Lung microvascular endothelial cell (primary cell): ENCODE measurements at regions not wholly inside any gene's neighbourhood (a gene's known extent, or its start where the extent isn't known, plus 50 kb on each side); places are given as distances from the start of the nearest gene placed in this dataset.
"Not testable (repeated sequence)": the region's sequence is repeated elsewhere in the genome, so short reads cannot be mapped to it uniquely, and the experiment has no call there.

Experiments used
- DNase-seq, 2 donors: peaks; one replicate each; pipeline versions ENCODE4 v3.0.0 to v3.0.0-alpha.2; 2010; ENCODE audit warnings: low read depth in 2 of 2

DNA sequence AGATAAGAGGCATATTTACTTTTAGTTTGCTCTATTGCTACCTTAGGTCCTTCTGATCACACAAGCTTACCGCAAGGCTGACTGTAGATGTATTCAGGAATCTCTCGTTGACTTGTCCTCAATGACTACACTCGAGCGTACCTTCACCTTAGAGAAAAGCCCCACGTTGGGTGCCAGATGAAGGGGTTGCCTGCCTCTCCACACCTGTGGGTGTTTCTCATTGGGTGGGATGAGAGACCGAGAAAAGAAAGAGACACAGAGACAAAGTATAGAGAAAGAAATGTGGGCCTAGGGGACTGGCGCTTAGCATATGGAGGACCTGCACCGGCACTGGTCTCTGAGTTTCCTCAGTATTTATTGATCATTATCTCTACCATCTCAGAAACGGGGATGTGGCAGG is 51.8 kb downstream of the ASCL4 start:
- DNase-seq, result no peak

- no peak for DNase-seq
Measured at GRCh38 chr12:107829271-107829670, 54.8 kb downstream of the ASCL4 start.

GRCh38 chr12:107832441-107832840 is 57.9 kb downstream of the ASCL4 start:
- no peak for DNase-seq

DNA sequence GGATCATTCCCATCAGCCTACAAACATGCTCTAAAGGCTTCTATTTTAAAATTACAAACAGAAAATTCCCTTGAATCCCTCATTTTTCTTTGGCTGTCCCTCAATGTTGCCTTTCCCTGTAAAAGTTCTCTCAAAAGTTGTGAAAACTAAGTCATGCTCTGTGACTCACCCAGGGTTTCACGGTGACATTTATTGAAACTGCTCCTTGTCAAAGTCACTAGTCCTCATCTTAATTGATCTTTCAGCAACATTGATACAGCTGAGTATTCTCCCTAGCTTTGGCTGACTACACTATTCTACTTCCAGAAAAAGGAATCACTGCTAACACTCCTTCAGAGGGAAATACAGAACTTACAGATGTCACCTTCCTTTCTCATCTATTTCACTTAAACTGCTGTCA is 65.7 kb downstream of the ASCL4 start:
- DNase-seq, result no peak

- no peak for DNase-seq
Measured at GRCh38 chr12:107843351-107844311, 69.1 kb downstream of the ASCL4 start.

GRCh38 chr12:107844312-107844921 is 69.9 kb downstream of the ASCL4 start:
- no peak for DNase-seq

- DNase-seq, result no peak
Measured at GRCh38 chr12:107845226-107845979, 70.9 kb downstream of the ASCL4 start.

DNA sequence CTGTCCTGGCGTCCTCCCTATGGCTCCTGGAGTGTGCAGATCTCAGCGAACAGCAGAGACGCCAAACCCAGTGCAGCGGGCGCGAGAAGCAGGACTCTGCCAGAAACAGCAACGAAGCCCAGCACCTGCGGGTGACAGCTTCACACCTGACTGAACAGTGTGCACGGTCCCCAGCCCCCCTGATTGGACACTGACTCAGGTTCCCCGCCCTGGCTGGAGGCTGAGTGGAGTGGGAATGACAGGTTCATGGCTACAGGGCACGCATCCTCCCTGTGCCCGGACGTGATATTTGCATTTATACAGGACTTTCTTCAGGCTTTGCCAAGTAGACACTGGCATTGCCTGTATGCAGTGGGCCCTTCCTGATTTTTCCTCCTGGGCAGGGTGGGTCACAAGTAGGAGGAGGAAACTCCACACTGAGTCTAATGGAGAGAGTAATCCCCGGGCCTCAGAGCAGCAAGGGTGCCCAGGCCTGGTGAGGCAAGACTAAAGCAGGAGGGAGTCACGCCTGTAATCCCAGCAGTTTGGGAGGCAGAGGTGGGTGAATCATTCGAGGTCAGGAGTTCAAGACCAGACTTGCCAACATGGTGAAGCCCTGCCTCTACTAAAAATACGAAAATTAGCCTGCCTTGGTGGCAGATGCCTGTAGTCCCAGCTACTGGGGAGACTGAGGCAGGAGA is 71.6 kb downstream of the ASCL4 start:
- DNase-seq, result no peak

DNA sequence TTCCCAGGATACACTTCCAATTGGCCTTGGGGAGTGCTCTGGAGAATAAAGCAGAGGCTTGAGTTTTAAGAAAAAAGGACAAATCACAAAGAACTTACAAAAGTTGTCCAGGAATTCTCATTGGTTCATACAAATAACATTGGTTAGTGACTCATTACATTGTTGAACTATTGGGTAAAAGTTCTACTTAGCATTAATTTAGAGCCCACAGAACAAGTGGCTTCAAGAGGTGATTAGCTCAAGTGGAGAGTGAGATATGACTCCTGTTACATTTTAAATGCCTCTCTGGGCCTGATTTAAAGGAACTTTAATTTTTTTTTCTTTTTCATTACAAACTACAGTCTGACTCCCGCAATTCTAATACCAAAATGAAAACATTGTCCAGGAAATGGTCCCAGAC is 72.9 kb downstream of the ASCL4 start:
- DNase-seq, result no peak

GRCh38 chr12:107847830-107848229 is 73.3 kb downstream of the ASCL4 start:
- DNase-seq, result no peak

DNA sequence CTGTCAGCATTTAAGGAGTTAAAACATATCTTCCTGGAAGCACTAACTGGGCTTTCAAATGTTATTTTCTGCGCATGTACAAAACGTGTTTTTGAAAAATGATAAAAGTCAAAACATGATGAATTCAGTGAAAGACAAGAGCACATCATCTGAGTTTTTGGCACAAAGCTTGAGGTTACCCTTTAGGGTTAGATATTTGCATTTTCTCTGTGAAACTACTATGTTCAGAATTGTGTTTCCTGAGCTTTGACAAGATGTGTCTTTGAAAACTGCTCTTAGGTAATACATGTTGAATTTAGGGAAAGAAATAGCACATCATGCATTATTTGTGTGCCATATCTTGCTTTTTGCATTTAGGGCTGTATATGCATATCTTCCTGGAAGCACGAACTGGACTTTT is 79.0 kb downstream of the ASCL4 start:
- no peak for DNase-seq

GRCh38 chr12:107855471-107855870 is 81.0 kb downstream of the ASCL4 start:
- no peak for DNase-seq

DNA sequence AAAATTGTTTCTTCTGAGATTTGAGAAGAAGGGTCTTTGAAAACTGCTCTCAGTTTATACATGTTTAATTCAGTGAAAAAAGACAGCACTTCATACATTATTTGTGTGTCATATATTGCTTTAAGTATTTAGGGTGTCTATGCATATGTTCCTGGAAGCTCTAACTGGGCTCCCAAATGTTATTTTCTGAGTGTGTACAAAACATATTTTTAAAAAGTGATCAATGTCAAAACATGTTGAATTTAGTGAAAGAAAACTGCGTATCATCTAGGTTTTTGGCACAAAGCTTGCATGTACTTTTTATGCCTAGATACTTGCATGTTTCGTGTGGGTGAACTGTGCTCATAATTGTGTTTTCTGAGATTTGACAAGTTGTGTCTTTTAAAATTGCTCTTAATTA is 81.6 kb downstream of the ASCL4 start:
- DNase-seq, result no peak

DNA sequence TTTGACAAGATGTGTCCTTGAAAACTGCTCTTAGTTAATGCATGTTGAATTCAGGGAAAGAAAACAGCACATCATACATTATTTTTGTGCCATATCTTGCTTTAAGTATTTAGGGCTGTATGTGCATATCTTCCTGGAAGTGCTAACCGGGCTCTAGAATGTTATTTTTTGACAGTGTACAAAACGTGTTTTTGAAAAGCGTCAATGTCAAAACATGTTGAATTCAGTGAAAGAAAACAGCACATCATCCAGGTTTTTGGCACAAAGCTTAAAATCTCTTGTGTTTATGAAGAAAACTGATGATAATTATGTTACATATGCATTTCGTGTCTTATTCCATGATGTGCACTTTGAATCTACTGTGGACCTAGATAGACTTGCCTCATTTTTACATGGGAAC is 82.7 kb downstream of the ASCL4 start:
- no peak for DNase-seq

DNA sequence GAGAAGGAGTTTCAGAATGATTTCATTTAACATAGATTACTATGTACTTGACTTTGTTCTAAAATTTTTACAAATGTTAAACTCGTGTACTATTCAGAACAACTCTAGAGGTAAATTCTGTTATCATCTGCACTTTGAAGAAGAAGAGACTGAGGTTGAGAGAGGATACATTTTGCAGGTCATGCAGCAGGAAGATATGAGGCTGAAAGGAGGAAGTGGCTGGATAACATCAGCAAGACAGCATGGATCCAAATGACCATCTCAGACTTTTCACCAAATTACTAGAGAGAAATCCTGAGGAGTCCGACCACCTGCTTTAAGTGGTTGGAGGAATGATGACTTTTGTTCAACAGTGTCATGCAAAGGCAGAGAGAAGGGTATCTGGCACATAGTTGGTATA is 84.9 kb downstream of the ASCL4 start:
- DNase-seq, result no peak

GRCh38 chr12:107864235-107864634 is 89.7 kb downstream of the ASCL4 start:
- no peak for DNase-seq

DNA sequence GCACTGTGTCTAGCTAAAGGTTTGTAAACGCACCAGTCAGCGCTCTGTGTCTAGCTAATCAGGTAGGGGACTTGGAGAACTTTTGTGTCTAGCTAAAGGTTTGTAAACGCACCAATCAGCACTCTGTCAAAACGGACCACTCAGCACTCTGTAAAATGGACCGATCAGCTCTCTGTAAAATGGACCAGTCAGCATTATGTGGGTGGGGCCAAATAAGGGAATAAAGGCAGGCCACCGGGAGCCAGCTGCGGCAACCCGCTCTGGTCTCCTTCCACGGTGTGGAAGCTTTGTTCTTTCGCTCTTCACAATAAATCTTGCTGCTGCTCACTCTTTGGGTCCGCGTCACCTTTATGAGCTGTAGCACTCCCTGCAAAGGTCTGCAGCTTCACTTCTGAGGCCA is 90.2 kb downstream of the ASCL4 start:
- DNase-seq, result not testable (repeated sequence)

DNA sequence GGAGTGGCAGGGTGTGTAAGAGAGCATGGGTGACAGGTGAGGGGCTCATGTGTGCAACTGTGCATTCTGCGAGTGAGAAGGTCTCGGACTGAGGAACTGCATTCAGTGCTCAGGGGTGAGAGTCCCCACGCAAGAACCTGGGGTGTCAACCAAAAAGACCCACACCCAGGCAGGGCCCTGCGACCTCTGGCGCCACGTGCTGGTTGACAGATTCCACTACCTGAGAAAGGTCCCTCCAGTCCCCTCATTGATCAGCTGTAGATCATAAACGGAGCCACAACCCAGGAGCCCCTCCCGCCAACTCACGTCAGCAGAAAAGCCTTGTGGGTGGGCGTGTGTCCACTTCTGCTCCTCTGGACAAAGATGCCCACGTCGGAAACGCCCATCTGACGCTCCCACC is 98.7 kb downstream of the ASCL4 start:
- DNase-seq, result no peak

DNA sequence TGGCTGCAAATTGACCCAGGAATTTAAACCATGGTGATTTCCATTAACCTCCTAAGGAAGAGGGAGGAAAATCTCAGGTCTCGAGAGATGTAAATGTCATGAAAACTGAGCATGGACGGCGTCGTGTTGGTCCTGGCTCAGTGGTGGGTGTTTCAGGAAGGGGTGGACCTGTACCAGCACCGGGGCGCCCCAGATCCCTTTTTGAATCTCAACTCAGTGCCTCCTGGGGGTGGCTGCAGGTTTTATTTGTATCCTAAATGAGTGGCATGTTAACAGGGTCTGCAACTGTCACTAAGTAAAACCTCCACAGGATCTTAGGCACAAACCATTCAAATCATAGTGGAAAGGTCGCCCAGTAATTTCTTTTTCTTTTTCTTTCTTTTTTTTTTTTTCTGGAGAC is 101.3 kb downstream of the ASCL4 start:
- no peak for DNase-seq

DNA sequence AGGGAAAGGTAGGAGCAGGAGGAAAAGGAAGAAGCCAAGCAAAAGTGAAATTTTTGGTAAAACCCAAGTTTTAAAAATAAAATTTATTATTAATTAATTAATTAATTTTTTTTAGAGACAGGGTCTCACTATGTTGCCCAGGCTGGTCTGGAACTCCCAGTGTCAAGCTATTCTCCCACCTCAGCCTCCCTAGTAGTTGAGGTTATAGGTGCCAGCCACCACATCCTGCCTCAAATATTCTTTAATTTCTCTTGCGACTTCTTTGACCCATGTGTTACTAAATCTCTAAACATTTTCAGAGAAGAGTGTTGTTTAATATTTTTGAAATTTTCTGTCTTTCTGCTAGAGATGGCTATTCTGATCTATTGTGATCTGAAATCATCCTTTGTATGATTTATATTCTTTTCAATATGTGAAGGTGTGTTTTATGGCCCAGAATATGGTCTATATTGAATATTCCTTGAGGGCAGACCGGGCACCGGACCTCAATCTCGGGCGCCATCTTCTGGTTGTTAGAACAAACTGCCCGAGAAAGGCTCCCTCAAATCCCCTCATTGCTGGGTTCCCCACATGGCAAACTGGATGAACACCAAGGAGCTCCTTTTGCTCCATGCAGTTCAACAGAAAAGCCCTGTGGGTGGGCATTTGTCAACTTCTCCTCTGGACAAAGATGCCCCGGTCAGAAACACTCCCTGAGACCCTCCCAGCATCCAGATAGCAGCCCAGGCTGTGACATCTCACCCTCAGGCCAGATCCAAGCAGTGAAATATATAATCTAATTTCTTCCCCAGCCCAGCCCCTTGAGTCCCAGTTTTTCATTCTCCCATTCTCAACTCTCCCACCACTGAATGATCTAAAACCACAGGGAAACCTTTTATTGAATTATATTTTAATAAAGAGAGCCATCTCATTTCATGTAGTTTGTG is 110.5 kb downstream of the ASCL4 start:
- DNase-seq, result peak; percentile 71 to 73

GRCh38 chr12:107888789-107889188 is 114.3 kb downstream of the ASCL4 start:
- no peak for DNase-seq
